Ureter (tissue), 1 donor: ENCODE measurements at regions not wholly inside any gene's neighbourhood (a gene's known extent, or its start where the extent isn't known, plus 50 kb on each side); places are given as distances from the start of the nearest gene placed in this dataset.
"Not testable (repeated sequence)": the region's sequence is repeated elsewhere in the genome, so short reads cannot be mapped to it uniquely, and the experiment has no call there.

ENCODE experiments used
- DNase-seq: peaks from one replicate; pipeline ENCODE4 v3.0.0-alpha.2; 2020; ENCODE audit warnings: low spot score
- donor health status: DM: yes; HTN: yes; CAD: no.

DNA sequence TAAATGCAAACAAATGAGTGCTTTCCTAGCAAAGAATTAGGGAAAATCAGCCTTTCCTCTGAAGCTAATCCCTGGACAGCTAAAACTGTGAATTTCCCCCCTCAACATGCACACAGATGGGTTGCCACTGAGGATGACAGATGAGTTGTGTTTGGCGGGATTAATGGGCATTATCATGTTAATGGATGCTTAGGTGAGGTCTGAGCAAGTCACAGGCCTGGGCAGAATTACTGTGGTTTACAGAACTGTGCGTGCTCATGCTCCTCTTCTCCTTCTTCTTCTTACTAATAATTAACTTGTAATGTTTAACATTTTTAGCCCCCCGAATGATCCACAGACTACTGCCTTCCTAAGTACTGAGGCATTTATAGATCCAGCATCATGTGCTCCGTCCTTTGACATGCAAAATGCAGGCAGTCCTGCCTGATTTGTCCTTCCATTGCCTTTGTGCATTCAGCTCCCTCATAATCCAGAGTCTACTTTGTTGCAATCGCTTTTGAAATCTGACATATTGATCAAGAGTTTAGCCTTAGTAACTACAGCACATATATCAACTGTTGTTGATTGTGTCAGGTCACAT is 753.4 kb upstream of the MMS22L start:
- no peak for DNase-seq

DNA sequence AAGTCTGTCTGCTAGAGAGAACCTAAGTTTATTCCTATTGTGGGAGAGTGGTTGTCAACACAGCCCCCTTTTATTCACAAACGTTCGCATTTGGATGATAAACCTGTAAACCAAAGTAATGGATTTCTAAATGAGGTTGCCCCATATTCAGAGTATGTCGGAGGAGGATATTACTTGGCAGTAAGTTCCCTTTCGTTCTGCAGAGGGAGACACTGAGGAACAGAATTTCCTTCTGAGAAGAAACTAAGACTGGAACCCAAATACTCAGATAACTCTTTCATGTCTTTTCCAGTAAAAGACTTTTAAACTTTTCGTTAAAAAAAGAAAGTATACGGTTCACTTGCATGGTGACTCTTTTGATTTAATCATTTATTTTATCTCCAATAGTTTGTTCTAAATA is 754.6 kb upstream of the MMS22L start:
- no peak for DNase-seq

DNA sequence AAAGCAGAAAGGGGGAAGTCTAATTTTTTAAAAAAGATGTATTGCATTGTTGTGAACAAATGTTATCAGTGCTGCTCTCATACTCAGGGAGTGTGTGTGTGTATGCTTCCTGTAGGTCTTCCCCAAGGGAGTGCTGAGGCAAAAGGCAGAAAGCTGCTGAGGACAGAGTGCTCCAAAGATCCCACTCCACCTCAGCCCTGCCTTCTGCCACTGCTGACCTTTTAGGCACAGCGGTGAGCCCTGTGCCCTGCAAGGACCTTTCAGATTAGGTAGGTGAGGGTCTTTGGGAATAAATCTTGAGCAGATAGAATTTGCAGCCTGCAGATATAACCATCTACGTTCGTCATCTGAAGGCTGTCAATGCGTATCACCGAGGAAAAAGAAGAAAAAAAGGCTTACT is 756.4 kb upstream of the MMS22L start:
- DNase-seq: no peak

DNA sequence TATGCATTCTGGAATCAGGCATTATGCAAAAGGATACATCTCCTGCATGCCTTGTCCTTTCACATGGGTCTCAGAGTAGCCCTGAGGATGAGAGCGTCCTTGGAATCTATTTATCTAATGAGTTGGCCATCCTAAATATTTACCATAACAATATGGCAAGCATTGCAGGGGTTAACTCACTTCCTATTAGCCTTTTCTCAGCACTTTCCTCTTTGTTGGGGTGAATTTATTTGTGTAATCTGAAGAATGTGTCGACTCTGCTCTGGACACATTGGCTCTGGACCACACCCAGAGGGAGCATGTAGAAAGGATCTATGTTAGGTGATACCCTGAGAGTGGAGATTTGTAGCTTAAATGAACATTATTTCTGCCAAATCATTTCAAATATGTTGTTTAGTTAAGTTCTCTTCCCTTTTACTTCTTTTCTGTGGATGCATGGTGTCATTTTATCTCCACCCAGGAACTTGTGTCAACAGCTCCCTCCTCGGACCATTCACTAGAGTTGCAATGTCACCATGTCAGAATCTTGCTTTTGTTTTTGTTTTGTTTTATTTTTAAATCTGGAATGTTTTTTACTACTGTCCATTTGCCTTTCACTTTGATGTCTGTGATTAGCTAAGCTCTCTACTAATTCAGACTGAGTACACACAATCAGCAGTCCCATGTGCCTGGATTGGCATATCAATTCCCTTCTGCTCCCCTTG is 757.0 kb upstream of the MMS22L start:
- no peak for DNase-seq

DNA sequence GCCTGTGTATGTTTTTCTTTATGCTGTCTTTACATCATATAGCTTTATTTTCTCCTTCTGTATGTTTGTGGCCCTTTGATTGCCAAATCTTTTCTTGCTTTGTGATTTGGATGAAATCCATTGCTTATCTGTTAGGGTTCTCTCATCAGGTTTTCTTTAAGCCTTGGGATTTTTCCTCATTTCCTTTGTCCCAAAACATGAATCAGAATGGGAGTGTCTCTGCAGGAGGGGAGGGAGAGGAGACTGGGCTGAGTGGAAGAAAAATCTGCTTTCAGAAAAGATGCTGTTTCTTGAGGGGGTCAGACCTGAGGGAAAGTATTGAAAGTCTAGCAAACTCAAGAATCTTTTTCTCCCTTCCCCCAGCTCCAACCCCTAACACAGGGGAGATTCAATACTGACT is 758.0 kb upstream of the MMS22L start:
- no peak for DNase-seq

DNA sequence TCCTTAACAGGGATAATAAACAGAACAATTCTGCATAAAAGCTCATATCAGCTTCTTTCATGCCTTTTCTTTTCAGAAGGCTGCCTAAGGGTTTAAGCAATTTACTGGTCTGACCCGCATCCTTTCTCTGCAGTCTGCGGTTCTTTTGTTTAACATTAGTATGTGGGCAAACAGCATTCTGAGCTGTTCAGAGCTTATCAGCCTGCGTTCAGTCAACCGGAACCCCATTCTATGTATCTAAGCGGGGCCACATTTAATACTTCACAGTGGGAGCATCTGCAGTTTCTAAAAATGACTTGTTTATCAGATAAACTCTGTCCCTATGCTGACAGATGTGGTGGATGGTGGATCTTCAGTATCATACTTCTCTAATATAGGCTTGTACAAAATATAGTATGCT is 758.9 kb upstream of the MMS22L start:
- no peak for DNase-seq

DNA sequence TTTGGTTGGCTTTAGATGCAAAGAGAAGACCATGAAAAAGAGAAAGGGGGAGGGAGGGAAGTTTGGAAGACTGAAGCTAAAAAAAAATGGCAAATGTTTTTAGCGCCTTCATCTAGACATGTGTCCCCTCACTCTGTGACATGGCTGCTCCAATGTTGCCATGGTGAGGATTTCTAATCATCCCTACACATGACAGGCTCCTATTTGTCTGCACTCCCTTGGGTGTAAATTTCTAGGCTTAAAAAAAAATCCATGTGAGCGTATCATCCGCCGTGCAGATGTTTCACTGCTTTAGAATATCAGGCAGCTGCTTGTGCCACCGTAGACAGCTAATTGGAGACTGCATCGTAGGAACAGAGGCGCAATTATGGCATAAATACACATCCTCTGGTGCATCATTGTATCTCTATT is 761.1 kb upstream of the MMS22L start:
- no peak for DNase-seq

DNA sequence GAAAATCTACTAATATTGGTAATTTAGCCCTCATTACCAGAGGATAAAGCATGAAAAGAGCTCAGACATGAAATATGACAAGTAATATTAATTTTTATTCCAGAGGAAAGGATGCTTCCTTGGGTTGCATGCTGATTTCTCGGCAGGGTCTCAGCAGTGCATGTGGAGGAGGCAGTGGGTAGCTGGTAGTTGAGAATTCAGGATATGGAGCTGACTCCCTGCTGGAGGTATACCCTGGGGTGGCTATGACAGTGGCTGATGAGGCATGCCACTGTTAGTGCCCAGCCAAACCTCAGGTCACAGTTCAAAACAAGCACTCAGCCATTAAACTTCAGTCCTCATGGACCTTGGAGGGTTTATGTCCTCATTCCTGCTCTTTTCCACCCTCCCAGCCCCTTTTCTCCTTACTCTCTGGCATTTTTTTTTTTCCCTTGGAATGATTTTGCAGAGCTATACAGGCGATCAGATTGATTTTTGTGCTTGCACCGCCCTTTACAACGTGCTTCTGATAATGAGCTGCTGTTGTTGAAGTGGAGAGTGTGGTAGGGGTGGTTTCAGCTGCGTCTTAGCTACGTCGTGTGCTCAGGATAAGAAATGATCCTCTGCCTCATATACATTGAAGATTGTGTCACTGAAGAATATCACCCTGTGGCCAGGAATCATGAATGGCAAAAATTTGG is 761.9 kb upstream of the MMS22L start:
- no peak for DNase-seq

DNA sequence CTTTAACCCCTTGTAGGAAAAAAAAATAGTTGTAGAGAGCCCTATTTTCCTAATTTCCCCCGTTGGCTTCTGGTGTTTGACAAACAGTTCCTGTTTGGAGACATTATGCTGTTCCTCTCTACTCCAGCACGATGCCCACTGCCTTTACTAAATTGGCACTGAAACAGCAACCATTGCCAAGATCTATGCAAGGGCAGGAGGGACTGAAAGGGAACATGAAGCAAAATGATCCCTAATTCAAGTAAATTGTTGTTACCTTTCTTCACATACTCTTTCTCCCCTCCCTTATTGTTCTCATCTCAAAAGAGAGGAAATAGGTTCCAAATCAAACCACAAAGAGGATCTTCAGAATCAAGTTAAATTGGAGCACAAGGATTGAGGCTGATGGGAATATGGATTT is 764.1 kb upstream of the MMS22L start:
- DNase-seq: no peak

DNA sequence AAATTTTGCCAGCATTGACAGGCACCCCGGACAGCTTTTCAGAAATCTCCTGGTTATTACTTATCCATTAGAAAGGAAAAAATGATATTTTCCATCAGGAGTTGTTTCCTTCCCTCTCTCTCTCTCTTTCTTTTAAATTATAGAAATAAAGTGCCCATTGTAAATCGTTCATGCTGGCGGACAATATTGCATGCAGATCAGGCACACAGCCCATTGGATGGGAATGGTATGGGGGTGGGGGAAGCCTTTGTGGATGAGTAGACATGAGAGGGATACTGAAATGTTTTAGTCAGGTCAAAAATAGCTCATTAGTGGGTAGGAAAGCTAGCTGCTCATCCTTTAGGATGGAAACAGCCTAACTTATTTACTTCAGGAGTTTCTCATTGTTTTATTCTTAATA is 764.9 kb upstream of the MMS22L start:
- DNase-seq: no peak

DNA sequence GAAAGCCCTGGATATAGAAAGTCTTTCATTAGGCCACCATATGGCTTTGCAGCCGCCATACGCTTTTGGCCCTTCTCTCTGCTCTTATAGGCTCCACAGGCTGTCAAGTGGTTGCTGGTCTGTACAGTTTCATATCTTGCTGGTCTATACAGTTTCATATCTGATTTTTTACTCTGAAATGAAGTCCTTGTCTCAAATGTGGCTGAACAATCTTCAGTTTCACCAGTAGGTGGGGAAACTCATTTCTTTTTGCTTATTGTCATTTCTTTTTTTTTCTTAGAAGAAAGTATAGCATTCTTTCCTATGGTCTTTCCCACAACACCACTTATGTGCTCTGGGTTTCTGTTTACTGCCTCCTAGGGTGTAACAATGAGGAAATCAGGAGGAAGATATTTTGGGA is 771.4 kb upstream of the MMS22L start:
- no peak for DNase-seq

DNA sequence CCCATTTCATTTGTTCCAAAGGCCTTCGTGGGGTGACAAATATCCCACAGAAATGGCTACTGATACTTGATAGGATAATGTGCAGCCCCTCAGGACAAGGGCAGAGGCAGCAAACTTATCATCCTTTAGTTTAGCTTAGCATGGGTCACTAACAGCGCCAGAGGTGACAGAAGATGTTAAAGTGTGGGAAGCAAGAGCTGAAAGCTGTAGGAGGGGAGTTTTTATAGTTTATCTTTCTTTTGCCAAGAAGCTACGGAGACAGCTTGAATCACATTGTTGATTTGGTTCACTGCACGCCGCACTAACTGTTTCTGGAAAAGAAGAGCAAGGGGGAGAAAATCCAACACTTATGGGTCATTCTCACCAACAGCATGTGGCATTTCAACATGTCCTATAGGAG is 773.9 kb upstream of the MMS22L start:
- no peak for DNase-seq

DNA sequence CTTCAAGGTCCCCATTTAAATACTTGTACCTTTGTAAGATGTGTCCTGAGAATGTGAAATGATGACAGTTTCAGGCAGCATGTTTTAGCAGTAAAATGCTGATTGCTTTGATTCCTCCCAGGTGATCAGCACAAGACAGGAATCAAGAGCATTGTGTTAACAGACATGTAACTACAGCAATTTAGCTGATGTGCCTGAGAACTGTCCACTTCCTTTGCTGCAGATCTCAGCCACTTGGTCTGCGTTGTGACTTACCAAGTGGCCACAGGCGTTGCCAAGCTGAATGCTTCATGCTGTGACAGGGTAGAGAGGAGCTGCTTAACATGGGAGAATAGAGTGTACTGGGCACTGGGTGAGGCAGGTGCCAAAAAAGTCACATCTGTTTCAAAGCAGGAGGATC is 767.0 kb upstream of the POU3F2 start:
- no peak for DNase-seq

DNA sequence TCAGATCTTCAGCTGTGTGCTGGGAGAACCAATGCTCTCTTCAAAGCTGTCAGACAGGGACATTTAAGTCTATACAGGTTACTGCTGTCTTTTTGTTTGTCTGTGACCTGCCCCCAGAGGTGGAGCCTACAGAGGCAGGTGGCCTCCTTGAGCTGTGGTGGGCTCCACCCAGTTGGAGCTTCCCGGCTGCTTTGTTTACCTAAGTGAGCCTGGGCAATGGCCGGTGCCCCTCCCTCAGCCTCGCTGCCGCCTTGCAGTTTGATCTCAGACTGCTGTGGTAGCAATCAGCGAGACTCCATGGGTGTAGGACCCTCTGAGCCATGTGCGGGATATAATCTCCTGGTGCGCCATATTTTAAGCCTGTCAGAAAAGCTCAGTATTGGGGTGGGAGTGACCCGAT is 745.8 kb upstream of the POU3F2 start:
- not testable (repeated sequence) for DNase-seq

DNA sequence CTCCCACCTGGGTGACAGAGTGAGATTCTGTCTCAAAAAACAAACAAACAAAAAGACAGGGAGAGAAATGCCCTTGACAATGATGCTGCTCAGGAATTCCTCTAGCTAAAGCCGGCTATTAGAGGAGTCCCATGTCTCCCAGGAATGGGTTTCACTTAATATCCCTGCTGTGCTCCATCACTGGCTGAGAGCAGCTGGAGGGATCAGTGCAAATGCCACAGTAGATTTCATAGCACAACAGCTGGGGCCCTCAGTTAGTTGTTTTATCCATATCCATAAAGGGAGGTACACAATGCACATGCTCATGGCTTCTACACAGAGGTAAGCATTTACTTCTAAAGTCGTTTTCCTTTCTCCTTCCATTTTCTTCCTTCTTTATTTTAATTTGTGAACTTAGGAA is 742.0 kb upstream of the POU3F2 start:
- no peak for DNase-seq

DNA sequence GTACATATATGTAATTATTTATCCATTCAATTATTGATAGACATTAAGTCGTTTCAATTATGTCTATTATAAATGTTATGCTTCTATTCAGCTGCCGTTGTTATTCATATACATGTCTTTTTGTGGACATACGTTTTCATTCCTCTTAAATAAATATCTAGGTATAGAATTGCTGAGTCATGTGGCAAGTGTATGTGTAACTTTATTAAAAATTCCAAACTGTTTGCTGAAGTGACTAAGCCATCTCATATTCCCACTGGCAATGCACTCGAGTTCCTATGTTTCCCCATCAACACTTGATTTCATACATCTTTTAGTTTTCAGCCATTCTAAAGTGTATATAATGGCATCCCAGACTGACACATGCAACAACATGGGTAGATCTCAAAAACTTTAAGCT is 739.7 kb upstream of the POU3F2 start:
- DNase-seq: no peak

DNA sequence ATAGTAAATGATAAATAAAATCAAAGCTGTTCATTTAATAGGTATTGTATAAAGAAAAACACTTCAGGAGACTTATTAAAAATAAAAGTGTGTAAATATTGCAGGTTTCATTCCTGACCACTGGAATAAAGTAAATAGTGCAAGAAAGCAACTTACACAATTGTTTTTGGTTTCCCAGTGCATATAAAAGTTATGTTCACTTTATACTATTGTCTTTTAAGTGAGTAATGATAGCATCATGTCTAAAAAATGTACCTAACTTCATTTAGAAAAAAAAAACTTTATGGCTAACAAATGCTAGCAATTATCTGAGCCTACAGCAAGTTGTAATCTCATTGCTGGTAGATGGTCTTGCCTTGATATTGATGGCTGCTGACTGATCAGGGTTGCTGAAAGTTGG is 726.6 kb upstream of the POU3F2 start:
- no peak for DNase-seq

DNA sequence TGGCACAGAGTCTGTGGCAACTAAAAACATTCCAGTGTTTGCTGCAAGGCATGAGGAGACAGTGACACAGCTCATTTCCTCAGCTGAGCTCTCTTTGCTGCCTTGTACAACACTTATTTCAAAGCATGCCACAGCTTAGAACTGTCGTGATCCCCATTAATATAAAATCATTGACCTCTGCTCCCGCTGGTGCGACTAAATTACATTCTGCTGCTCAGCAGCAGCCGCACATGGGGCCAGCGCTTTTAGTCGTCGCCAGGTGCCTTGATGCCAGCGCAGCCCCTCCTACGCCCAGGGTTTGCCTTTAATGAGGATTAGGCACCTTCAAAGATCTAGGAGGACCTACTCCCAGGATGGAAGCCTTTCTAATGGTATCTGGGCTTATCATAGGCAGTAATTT is 717.9 kb upstream of the POU3F2 start:
- DNase-seq: no peak

DNA sequence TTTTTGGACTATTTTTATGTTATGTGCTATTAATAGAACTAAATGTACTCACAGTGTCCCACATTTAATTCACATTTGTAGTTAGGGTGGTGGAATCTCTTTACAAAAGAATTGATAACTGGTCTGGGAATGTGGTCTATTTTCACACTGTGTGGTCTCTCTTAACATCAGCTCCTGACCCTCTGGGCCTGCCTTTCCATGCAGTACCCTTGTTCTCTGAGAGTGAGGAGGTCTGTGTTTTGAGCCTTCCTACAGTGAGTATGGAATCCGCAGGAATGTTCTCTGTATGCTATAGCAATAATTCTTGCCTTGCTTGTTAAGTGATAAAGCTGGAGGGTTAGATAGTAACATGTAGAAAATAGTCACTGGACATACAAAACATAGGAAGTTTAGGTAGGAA is 717.3 kb upstream of the POU3F2 start:
- DNase-seq: no peak

DNA sequence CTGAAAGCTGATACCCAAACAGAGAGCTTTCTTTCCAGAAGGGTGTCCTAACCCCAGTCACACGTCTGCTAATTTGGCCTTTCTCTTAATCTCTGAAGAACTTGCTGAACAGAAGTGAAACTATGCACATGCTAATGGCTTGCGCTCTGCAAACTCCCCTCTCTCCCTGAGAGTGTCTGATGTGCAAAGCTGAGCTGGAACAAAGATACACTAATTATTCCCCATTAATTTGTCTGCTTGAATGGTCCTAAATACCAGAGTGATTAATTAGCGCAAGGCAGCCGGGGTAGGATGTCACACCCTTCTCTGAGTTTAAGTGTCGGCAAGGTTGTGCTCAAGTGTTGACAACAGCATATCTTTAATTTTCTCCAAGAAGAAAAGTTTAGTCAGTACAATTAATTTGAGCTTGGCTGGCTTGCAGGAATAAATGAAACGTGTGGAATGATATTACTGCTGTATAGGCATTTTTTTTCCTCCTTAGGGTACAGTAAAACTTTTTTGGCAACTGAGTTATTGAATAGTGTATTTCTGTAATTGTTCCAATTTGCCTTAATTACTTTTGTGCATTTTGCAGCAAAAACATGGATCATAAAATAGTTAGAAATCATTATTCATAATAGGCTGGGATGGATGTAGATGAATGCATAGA is 715.9 kb upstream of the POU3F2 start:
- DNase-seq: no peak

DNA sequence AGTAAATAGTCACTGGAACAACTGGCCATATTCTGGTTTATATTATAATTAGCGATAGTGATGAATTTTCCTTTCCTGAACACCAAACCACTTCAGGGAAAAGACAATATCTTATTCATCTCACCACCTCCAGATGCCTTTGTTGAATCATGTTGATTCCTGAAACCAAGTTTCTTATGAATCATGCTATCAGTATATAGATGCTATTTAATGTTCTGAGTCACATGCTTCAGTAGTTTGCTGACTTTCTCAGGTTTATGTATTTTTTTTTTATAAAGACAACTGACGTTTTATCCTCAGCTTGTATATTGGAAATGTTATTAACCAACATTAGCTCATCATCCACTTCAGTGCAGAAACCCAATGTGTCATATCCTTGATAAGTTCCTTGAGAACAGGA is 710.2 kb upstream of the POU3F2 start:
- DNase-seq: no peak

DNA sequence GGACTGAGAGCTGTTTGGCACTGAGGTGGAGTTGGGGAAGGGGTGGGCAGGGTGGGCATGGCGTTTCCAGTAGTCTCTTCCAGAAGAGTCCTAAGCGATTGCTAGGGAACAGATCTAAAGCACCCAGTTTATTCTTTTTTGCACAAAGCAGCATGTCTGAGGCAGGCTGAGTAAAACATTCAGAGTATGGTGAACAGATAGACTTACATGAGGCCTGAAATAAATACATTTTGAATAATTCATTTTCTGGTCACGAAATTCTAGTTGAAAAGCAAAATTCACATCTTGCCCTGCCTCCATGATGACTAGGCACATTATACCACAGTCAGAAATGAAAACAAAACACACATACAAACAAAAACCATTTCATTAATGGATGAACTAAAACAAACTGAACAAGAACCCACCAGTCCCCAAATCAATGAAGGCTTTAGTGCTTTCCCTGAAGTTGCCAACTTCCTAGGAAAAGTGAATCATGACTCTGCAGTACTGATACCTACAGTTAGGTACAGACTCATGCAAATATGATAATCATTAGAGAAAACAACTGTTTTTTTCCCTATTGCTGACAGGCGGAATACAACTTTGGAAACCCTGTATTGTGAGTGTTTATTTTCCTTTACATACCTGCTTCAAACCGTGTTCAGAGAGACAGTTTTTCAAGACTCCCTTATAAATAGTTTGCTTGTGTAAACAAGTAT is 702.9 kb upstream of the POU3F2 start:
- DNase-seq: no peak
